Activated T-cell treated with anti-CD3 and anti-CD28 coated beads, Interleukin-2, amount 50 U/mL, for 24 hours (primary cell): ENCODE measurements at regions not wholly inside any gene's neighbourhood (a gene's known extent, or its start where the extent isn't known, plus 50 kb on each side); places are given as distances from the start of the nearest gene placed in this dataset.

Experiments
- DNase-seq: peaks from one replicate; pipeline ENCODE4 v3.0.0-alpha.2; 2020
- H3K27ac Mint-ChIP-seq: 2 replicates; pipeline ENCODE4 v1.8.0; 2020; ENCODE audit warnings: mild to moderate bottlenecking, mixed read lengths
- H3K27me3 Mint-ChIP-seq: 2 replicates; pipeline ENCODE4 v1.8.0; 2020; ENCODE audit warnings: mixed read lengths
- H3K36me3 Mint-ChIP-seq: 2 replicates; pipeline ENCODE4 v1.8.0; 2020; ENCODE audit warnings: low read depth, mixed read lengths
- H3K4me1 Mint-ChIP-seq: 2 replicates; pipeline ENCODE4 v1.8.0; 2020; ENCODE audit warnings: low read depth, mixed read lengths
- H3K4me3 Mint-ChIP-seq: 2 replicates; pipeline ENCODE4 v1.8.0; 2020; ENCODE audit warnings: mild to moderate bottlenecking, moderate library complexity, mixed read lengths
- H3K9me3 Mint-ChIP-seq: 2 replicates; pipeline ENCODE4 v1.8.0; 2020; ENCODE audit warnings: mixed read lengths

GRCh38 chr2:35946478-35946877 lies 409.1 kb upstream of the CRIM1 start:
- H3K9me3 Mint-ChIP-seq, result no peaks in the 10 kb centered on the region

DNA sequence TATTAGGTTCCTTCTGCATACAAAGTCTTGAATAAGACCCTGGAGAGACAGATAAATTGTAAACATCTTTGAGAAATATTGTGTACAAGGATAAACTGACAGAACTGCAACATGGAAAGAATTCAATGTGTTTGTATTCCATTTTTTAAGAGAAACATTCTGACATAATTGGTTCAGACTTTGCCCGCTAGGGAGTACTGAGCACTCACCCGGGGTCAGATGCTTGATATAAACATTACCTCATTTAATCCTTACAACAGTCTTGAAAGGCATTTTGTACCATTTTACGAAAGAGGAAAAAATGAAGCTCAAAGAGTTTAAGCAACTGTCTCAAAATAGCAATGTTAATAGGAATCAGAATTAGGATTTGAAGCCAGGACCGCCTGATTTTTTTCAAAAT lies 416.7 kb upstream of the CRIM1 start:
- H3K27ac Mint-ChIP-seq, result no peak overlapping the region
- H3K4me1 Mint-ChIP-seq, result no peaks in the 10 kb centered on the region
- H3K9me3 Mint-ChIP-seq, result no peaks in the 10 kb centered on the region
- DNase-seq, result no peak
- H3K27me3 Mint-ChIP-seq, result peaks cover 13% of the 10 kb centered on the region
- no peaks in the 10 kb centered on the region for H3K36me3 Mint-ChIP-seq
- no peak overlapping the region for H3K4me3 Mint-ChIP-seq

More at GRCh38 chr2:35946478-35946877, 409.1 kb upstream of the CRIM1 start:
- no peaks in the 10 kb centered on the region for H3K4me1 Mint-ChIP-seq
- no peak overlapping the region for H3K4me3 Mint-ChIP-seq
- H3K27ac Mint-ChIP-seq, result no peak overlapping the region
- no peak for DNase-seq
- peaks cover 11% of the 10 kb centered on the region for H3K27me3 Mint-ChIP-seq
- no peaks in the 10 kb centered on the region for H3K36me3 Mint-ChIP-seq

- no peak for DNase-seq
- peaks cover 17% of the 10 kb centered on the region for H3K27me3 Mint-ChIP-seq
- no peak overlapping the region for H3K27ac Mint-ChIP-seq
- H3K4me1 Mint-ChIP-seq, result no peaks in the 10 kb centered on the region
- no peaks in the 10 kb centered on the region for H3K36me3 Mint-ChIP-seq
- no peaks in the 10 kb centered on the region for H3K9me3 Mint-ChIP-seq
- H3K4me3 Mint-ChIP-seq, result no peak overlapping the region
These were observed 422.5 kb upstream of the CRIM1 start for GRCh38 chr2:35933031-35933430.

DNA sequence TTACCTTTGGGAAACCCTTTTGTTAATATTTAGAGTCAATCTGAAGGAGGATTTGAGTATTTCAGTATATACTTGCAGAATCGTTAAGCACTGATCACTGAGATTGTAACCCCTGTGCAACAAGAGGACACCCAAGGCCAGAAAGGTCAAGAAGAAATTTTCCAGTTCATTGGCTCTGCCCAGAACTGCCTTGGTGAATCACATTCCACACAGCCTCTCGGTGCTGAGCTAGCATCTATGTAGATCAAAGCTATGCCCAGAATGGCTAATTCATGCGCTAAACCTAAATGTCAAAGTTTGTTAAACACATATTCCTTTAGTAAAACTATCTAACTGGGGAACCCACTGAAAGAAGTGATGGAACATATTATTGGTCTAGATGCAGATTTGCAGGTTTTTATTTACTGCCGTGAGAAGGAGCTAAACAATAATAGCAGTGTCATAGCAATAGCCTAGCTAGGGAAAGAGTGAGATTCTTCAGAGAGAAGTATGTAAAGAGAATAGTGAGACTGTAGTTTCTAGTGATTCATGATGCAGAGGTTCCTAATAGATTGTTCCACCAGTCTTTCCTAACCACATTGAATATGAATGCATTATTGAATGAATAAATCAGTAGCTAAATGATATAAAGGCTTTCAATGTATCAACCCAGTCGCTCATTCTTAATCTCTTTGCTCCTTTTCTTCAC lies 423.2 kb upstream of the CRIM1 start:
- H3K27me3 Mint-ChIP-seq, result peaks cover 17% of the 10 kb centered on the region
- no peaks in the 10 kb centered on the region for H3K36me3 Mint-ChIP-seq
- DNase-seq, result no peak
- H3K27ac Mint-ChIP-seq, result no peak overlapping the region
- no peaks in the 10 kb centered on the region for H3K9me3 Mint-ChIP-seq
- no peak overlapping the region for H3K4me3 Mint-ChIP-seq
- no peaks in the 10 kb centered on the region for H3K4me1 Mint-ChIP-seq

GRCh38 chr2:35931626-35932025 lies 424.0 kb upstream of the CRIM1 start:
- no peak overlapping the region for H3K4me3 Mint-ChIP-seq
- no peak overlapping the region for H3K27ac Mint-ChIP-seq
- peaks cover 17% of the 10 kb centered on the region for H3K27me3 Mint-ChIP-seq
- H3K36me3 Mint-ChIP-seq, result no peaks in the 10 kb centered on the region
- DNase-seq, result no peak
- H3K4me1 Mint-ChIP-seq, result no peaks in the 10 kb centered on the region
- H3K9me3 Mint-ChIP-seq, result no peaks in the 10 kb centered on the region

- no peak overlapping the region for H3K4me3 Mint-ChIP-seq
- H3K36me3 Mint-ChIP-seq, result no peaks in the 10 kb centered on the region
- H3K4me1 Mint-ChIP-seq, result no peaks in the 10 kb centered on the region
- DNase-seq, result no peak
- no peak overlapping the region for H3K27ac Mint-ChIP-seq
- peaks cover 17% of the 10 kb centered on the region for H3K27me3 Mint-ChIP-seq
- no peaks in the 10 kb centered on the region for H3K9me3 Mint-ChIP-seq
These were observed 424.5 kb upstream of the CRIM1 start for GRCh38 chr2:35931115-35931514.

DNA sequence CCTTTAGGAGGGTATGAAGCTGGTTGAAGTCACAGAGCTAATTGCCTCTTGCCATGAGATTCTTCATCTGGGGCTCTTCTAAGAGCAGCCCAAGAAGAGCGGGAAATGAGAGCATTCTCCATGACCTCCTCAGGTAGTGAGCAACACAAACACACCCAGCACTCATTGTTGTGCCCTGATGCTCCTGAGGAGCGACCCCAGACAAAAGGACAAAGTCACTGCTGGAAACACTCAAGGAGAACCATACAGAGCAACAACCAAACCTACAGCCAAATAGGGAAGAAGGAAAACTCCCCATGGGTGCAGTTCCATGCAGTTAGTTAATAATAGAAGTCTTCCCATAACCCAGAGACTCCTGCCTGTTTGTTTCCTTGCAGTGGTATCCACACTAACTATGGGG lies 426.0 kb upstream of the CRIM1 start:
- Mint-ChIP-seq H3K9me3 (no peaks in the 10 kb centered on the region), H3K27me3 (peaks cover 10% of the 10 kb centered on the region)

GRCh38 chr2:35920061-35920460 lies 435.5 kb upstream of the CRIM1 start:
- H3K4me3 Mint-ChIP-seq, result no peak overlapping the region
- H3K36me3 Mint-ChIP-seq, result no peaks in the 10 kb centered on the region
- H3K27ac Mint-ChIP-seq, result no peak overlapping the region
- no peaks in the 10 kb centered on the region for H3K4me1 Mint-ChIP-seq
- DNase-seq, result no peak
- peaks cover 2% of the 10 kb centered on the region for H3K27me3 Mint-ChIP-seq
- no peaks in the 10 kb centered on the region for H3K9me3 Mint-ChIP-seq

More for the DNA sequence above, 426.0 kb upstream of the CRIM1 start:
- Mint-ChIP-seq H3K4me1 (no peaks in the 10 kb centered on the region), H3K27ac (no peak overlapping the region), H3K36me3 (no peaks in the 10 kb centered on the region), H3K4me3 (no peak overlapping the region)
- DNase-seq, result no peak

DNA sequence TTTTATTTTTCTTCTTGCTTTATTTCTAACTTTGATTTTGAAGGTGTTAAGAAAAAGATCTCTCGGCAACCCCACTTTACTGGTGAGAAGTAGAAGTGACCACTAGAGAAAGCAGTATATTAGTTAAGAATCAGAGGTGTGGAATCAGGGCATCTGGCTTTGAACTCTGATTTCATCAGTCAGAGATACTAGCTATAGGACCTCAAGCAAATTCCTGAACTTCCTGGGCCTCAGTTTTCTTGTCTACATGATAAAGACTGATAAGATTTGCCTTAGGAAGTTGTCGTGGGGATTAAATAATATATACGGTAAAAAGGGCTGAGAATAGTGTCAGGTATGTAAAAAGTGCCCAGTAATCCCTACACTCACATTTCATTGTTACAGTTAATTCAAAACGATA lies 440.3 kb upstream of the CRIM1 start:
- H3K27ac Mint-ChIP-seq, result no peak overlapping the region

DNA sequence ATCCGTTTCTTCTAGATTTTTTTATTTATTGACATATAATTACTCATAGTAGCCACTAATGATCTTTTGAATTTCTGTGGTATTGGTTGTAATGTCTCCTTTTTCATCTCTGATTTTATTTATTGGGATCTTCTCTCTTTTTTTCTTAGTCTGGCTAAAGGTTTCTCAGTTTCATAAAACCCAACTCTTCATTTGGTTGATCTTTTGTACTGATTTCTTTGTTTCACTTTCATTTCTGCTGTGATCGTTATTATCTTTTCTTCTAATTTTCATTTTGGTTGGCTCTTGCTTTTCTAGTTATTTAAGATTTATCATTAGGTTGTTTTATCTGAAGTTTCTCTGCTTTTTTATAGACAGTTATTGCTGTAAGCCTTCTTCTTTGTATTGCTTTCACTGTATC lies 463.6 kb upstream of the CRIM1 start:
- no peak for DNase-seq
- Mint-ChIP-seq H3K36me3 (no peaks in the 10 kb centered on the region), H3K4me1 (peaks cover 15% of the 10 kb centered on the region), H3K27me3 (no peaks in the 10 kb centered on the region), H3K27ac (no peak overlapping the region), H3K4me3 (peak overlapping the region; percentile 29), H3K9me3 (no peaks in the 10 kb centered on the region)

More for the DNA sequence above, 440.3 kb upstream of the CRIM1 start:
- Mint-ChIP-seq H3K4me3 (no peak overlapping the region), H3K9me3 (no peaks in the 10 kb centered on the region), H3K27me3 (no peaks in the 10 kb centered on the region), H3K4me1 (no peaks in the 10 kb centered on the region), H3K36me3 (no peaks in the 10 kb centered on the region)
- no peak for DNase-seq

- Mint-ChIP-seq H3K9me3 (no peaks in the 10 kb centered on the region), H3K4me3 (no peak overlapping the region), H3K27me3 (no peaks in the 10 kb centered on the region), H3K27ac (no peak overlapping the region), H3K36me3 (no peaks in the 10 kb centered on the region), H3K4me1 (peaks cover 15% of the 10 kb centered on the region)
- DNase-seq, result no peak
These were observed 464.1 kb upstream of the CRIM1 start for GRCh38 chr2:35891528-35891927.

DNA sequence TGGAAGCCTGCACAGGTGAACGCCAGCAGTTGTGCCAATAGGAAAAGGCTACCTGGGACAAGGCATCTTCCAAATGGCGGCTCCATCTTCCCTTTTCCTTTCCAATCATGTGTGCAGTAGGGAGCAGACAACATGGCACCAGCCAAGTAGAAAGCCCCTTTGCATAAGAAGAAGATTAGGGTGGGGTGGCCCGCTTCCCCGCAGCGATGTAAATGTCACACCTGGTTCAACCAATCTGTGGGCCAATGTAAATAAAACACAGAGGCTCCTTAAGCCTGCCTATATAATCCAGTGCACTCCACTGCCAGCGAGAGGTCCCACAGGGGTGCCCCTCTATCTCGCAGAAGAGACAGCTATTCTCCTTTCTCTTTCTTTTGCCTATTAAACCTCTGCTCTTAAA lies 468.4 kb upstream of the CRIM1 start:
- no peak overlapping the region for H3K4me3 Mint-ChIP-seq
- peaks cover 7% of the 10 kb centered on the region for H3K4me1 Mint-ChIP-seq
- no peaks in the 10 kb centered on the region for H3K36me3 Mint-ChIP-seq
- no peaks in the 10 kb centered on the region for H3K27me3 Mint-ChIP-seq
- H3K27ac Mint-ChIP-seq, result no peak overlapping the region
- DNase-seq, result no peak
- no peaks in the 10 kb centered on the region for H3K9me3 Mint-ChIP-seq

- Mint-ChIP-seq H3K36me3 (no peaks in the 10 kb centered on the region), H3K27ac (no peak overlapping the region), H3K4me1 (no peaks in the 10 kb centered on the region), H3K9me3 (no peaks in the 10 kb centered on the region), H3K4me3 (no peak overlapping the region), H3K27me3 (peaks cover 4% of the 10 kb centered on the region)
- no peak for DNase-seq
These were observed 481.7 kb upstream of the CRIM1 start for GRCh38 chr2:35873921-35874320.

DNA sequence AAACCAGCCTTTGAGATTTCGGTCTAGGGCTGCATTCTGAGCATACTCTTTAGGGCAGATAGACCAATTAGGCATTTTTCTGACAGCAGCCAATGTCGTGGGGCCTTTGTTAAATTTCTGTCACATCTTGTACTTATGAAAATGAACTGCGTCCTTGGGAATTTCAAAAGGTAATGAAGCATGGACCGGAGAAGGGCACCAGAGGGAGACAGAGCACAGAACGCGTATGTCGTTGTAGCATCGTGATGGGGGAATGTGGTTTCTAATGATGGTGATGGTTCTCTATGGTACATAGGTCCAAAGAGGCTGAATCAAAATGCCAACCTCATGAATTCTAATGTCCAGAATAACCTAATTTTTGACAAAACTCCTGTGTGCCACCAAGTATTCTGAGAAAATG lies 483.9 kb upstream of the CRIM1 start:
- no peaks in the 10 kb centered on the region for H3K36me3 Mint-ChIP-seq
- H3K4me1 Mint-ChIP-seq, result no peaks in the 10 kb centered on the region
- H3K27ac Mint-ChIP-seq, result no peak overlapping the region
- no peak overlapping the region for H3K4me3 Mint-ChIP-seq
- no peak for DNase-seq
- no peaks in the 10 kb centered on the region for H3K9me3 Mint-ChIP-seq
- peaks cover 7% of the 10 kb centered on the region for H3K27me3 Mint-ChIP-seq

GRCh38 chr2:35870713-35871112 lies 484.9 kb upstream of the CRIM1 start:
- Mint-ChIP-seq H3K9me3 (no peaks in the 10 kb centered on the region), H3K27me3 (peaks cover 7% of the 10 kb centered on the region), H3K27ac (no peak overlapping the region), H3K36me3 (no peaks in the 10 kb centered on the region), H3K4me1 (no peaks in the 10 kb centered on the region), H3K4me3 (no peak overlapping the region)
- no peak for DNase-seq

DNA sequence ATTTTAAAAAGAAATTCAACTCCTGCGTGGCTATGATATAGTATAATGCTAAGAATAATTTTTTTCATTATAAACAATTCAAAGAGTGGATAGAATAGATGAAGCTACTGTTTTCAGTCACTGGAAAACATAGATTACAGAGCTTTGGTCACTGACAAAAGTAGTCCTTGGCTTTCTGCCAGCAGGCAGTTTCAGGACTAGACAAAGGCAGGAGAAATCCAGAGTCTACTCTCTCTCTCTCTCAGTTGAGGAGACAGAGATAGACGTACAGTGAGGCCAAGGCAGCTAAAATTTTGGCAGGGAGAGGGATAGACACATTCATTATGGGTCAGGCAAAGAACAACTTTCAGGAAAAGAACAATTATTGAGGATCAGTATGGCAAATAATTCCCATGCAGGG lies 491.4 kb upstream of the CRIM1 start:
- Mint-ChIP-seq H3K27ac (no peak overlapping the region), H3K27me3 (peaks cover 26% of the 10 kb centered on the region), H3K9me3 (no peaks in the 10 kb centered on the region), H3K4me1 (no peaks in the 10 kb centered on the region), H3K4me3 (no peak overlapping the region), H3K36me3 (no peaks in the 10 kb centered on the region)
- no peak for DNase-seq
